GM18520 (cell line): ENCODE measurements at regions not wholly inside any gene's neighbourhood (a gene's known extent, or its start where the extent isn't known, plus 50 kb on each side); places are given as distances from the start of the nearest gene placed in this dataset.
"Not testable (repeated sequence)": the region's sequence is repeated elsewhere in the genome, so short reads cannot be mapped to it uniquely, and the experiment has no call there.

ENCODE experiments used
- ATAC-seq: cut with Tn5 transposase; IDR thresholded peaks from one replicate; pipeline ENCODE4 v1.9.1; 2021; ENCODE audit not compliant: unreplicated experiment

DNA sequence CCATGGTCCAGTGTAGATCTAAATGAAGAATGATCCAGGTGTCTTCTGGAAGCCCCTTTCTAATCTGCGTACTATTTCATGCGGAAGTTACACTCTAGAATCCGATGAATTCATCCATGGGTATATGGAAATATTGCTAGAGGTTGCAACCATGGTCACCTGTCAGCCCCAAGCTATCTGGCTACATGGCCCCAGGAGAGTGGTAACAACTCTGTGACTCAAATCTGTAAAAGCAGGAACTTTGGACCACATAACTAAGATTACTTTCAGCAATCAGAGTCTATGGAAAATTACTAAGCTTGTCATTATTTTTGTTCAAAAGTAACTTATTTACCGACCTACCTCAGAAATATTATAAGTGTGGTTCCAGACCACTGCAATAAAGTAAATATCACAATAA lies 150.6 kb upstream of the MED14 start:
- ATAC-seq = no peak

DNA sequence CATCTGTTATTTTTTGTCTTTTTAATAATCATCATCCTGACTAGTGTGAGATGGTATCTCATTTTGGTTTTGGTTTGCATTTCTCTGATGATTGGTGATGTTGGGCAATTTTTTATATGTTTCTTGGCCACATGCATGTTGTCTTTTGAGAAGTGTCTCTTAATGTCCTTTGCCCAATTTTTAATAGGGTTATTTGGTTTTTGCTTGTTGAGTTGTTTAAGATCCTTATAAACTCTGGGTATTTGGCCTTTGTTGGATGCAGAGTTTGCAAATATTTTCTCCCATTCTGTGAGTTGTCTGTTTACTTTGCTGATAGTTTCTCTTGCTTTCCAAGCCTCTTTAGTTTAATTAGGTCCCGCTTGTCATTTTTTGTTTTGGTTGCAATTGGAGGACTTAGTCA lies 152.1 kb upstream of the MED14 start:
- ATAC-seq = no peak

DNA sequence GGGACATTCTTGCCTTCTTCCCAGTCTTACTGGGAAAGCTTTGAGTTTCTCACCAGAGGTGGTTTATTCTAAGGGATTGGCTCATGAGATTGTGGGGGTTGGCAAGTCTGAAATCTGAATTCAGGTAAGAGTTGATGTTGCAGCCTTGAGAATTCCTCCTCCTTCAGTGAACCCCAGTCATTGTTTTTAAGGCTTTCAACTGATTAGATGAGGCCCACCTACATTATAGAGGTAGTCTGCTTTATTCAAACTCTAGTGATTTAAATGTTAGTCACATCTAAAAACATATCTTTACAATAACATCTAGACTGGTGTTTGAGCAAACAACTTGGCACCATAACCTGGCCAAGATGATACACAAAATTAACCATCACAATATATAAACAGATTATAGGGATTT lies 156.5 kb upstream of the MED14 start:
- ATAC-seq = no peak

DNA sequence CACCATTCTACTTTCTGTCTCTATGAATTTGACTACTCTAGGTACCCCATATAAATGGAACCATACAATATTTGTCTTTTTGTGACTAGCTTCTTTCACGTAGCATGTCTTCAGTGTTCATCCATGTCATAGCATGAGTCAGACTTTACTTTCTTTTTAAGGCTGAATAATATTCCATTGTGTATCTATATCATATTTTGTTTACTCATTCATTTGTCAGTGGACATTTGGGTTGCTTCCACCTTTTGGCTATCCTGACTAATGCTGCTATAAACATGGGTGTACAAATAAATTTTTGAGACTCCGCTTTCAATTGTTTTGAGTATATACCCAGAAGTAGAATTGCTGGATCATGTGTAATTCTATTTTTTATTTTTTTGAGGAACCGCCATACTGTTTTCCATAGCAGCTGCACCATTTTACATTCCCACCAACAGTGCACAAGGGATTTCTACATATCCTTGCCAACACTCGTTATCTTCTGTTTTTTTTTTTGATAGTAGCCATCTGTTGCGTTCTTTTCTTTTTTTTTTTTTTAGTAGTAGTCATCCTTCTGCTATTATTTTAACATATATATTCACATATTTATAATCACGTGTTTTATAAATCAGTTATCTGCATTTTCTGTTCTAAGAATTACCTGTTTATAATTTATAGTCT lies 158.0 kb upstream of the MED14 start:
- ATAC-seq = no peak

DNA sequence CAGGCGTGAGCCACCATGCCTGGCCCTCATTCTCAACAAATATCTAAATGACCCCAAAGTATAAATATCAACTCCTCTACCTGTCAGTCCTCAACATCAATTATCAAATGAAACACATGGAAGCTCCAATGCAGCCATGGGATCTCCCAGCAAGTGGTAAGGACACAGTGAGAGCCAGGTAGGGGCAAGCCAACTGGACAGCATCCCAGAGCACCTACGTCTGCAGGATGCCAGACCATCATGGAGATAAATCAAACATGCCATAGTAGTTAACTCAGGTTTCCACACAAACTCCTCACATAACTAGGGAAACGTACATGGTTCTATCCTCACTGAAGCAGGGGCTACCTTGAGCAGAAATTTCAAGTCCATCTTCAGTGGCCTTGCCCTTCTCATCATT lies 159.9 kb upstream of the MED14 start:
- ATAC-seq = no peak

DNA sequence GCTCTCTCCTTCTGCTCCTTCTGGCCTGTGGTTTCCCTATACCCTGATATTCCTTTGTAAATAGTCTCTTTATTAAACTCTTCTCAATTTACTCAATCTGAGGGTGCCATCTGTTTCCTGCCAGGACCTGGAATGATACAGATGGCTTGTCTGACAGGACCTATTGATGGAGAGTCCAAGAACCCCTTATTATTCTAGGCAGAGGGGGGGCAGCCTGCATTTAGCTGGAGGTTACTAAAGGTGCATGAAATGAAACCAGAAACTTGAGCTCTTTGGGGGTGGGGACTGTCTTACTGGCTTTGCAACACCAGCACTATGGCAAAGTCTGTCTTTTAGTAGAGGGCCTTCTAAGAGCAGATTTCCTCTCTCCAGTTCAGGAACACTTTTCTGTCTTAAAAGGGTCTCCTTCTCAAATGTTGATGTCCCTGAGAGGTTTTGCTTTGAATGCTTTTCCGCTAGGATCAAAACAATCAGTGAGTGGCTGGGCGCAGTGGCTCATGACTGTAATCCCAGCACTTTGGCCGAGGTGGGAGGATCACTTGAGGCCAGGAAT lies 162.5 kb upstream of the MED14 start:
- ATAC-seq = no peak

DNA sequence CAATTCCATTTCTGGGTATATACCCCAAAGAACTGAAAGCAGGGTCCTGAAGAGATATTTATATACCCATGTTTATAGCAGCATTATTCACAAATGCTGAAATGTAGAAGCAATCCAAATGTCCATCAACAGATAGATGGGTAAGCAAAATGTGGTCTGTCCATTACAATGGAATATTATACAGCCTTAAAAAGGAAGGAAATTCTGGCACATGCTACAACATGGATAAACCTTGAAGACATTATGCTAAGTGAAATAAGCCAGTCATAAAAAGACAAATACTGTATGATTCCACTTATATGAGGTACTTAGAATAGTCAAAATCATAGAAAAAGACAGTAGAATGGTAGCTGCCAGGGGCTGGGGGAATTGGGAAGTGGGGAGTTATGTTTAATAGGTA lies 169.4 kb upstream of the MED14 start:
- ATAC-seq = not testable (repeated sequence)

DNA sequence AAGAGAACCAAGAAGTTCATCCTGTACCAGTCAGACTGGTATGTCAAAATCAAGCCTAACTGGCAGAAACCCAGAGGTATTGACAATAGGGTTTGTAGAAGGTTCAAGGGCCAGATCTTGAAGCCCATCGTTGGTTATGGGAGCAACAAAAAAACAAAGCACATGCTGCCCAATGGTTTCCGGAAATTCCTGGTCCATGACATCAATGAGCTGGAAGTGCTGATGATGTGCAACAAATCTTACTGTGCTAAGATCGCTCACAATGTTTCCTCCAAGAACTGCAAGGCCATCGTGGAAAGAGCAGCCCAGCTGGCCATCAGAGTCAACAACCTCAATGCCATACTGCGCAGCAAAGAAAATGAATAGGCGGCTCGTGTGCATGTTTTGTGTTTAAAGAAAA lies 172.7 kb upstream of the MED14 start:
- ATAC-seq = no peak

DNA sequence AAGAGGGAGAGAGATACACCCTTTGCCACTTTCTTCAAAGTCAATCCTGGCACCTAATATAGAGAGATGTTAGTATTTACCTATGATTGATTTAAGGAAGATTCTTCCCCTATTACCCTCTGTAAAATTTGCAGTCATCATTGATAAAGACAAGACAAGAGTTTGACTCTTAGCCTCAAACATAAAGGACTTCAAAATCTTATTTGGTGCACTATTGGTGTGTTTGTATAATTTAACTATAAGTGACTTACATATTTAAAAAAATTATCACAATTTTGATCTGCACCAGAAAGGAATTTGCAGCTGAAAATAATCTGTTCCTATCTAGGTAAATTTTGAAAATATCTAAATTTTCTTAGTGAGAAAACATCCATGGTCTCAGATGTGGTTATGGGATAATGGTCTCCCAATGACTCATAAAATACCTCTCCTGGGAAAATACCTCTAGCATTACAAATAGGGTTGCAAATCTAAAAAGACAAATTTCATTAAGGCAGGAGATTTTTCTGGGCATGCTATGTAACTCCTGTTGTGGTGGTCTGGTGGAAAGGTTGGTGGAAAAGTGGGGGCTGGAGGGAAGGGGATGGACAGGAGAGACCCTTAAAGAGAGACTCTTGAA lies 173.6 kb upstream of the MED14 start:
- ATAC-seq = no peak

DNA sequence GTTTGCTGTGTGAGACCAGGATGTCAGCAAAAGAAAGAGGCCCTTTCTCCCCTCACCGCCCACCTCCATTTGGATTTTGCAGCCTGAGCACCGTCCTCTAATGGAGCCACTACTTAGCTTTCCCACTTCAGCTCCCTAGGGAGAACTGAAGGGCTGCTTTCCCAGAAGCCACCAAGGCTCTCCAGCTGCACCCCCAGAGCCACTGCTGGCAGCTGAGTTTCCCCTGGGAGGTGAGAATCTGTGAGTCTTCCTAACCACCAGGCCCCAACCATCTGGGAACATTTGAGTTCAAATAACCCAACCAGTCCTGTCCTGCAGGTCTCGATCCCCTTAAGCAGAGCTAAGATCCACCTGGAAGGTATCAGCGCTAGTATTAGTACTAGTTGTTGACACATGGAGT lies 173.1 kb upstream of the USP9X start:
- no peak for ATAC-seq

DNA sequence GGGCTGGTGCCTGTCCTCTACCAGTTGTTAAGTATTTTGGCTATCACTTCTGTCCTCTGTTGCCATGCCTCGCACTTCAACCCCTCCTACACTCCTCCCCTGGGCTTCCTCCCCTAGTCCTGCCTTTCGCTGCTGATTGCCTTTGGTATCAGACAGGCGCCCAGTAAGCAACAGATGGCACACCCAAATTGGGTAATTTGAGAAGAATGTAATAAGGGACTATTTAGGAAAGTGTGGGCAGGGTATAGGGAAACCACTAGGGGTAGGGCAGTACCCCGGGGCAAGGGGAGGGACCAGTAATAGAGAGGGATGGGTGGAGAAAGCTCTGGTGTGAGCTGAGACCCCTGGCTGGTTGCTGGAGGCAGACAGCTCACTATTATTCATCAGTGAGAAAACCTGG lies 172.7 kb upstream of the USP9X start:
- ATAC-seq = no peak

DNA sequence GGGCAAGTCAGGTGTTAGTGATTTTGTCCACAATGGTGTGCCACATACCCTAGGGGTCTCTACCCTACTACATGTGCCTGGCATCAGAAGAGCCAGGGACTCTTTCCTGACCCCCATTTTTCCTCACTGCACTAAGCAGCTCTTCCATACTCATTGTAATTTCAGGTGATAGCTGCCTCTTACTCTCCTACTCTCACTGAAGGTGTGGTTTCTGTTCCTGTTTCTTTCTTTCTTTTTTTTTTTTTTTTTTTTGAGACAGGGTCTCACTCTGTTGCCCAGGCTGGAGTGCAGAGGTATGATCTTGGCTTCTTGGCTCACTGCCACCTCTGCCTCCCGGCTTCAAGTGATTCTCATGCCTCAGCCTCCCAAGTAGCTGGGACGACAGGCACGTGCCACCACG lies 164.9 kb upstream of the USP9X start:
- ATAC-seq = no peak

DNA sequence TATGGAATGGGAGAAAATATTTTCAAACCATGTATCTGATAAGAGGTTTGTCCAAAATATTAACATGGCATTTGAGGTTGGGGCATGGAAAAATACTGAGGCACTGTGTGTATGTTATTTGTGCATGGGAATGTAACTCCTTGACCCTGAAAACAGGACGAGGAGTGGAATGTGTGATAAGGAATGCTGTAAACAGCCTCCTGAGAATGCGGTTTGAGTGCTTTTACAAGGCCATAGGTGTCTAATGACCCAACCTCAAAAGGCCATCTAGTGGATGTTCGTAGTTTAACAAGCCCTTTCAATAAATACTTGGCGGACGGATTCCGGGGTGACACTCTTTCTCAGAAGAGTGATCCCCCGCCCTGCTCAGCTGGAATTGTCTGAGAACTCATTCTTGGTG lies 162.9 kb upstream of the USP9X start:
- no peak for ATAC-seq

DNA sequence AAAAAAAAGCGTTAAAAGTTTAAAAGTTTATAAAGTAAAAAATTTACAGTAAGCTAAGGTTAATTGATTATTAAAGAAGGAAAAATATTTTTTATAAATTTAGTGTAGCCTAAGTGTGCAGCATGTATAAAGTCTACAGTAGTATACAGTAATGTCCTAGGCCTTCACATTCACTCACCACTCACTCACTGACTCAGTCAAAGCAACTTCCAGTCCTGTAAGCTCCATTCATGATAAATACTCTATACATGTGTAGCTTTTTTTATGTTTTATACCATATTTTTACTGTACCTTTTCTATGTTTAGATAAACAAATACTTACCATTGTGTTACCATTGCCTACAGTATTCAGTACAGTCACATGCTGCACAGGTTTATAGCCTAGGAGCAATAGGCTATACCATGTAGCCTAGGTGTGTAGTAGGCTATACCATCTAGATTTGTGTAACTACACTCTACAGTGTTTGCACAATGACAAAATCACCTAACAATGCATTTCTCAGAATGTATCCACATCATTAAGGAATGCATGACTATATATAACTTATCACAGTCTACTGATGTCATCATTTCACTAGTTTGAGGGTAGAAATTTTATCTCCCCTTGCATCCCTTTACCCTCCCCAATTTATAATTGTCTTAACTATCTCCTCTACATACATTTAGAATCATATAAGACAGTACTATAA lies 158.4 kb upstream of the USP9X start:
- ATAC-seq = not testable (repeated sequence)

DNA sequence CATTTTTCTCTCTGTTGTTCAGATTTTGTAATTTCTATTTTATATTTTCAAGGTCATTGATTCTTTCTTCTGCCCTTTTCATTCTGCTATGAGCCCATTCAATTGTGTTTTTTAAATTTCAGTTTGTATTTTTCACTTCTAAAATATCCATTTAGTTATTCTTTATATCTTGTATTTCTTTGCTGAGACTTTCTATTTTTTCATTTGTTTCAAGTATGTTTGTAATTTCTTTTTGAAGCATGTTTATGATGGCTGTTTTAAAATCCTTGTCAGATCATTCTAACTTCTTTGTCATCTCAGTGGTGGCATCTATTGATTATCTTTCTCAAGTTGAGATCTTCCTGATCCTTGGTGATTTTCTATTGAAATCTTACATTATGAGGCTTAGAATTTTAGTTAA lies 157.2 kb upstream of the USP9X start:
- no peak for ATAC-seq

DNA sequence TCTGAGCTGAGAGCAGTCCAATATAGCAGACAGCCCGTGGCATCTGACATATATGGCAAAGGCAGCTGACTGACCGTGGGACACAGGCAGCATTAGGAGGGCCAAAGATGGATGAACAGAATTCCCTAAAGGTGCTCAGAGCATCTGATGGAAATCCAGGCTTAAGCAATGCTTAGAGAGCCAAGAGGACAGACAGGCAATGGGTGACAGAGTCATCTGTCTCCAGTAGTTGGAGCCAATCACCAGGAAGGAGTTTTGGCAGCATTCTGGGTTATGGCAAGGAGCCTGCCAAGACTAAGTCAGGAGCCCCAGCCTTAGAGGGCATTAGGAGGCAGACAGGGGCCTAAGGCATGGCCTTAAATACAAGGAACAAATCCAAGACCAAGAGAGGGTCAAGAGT lies 153.3 kb upstream of the USP9X start:
- ATAC-seq = no peak

DNA sequence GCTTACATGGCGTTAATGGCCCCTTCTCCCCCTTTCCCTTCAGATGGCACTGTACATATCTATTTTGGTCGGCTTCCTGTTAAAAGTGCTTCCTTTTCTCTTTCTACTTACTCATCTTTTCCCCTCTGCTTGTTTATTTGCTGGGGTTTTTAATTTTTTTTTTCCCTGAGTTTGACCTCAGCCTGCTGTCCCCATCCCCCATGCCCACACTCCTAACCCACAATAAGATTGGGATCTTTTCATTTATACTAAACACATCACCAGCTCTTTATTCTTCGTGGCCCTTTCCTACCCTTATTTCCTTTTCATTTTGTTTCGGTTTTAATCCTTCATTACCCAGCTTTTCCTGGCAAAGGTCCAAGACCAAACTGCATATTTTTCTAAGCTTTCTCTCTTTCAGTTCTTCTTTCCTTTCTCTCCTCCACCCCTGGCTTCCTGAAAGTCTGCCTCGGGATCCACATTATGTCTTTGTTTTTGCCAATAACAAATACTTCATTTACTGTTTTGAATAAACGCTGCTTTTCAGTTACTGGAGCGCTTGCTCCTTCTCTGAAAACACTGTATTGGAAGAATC lies 152.0 kb upstream of the USP9X start:
- ATAC-seq = no peak

DNA sequence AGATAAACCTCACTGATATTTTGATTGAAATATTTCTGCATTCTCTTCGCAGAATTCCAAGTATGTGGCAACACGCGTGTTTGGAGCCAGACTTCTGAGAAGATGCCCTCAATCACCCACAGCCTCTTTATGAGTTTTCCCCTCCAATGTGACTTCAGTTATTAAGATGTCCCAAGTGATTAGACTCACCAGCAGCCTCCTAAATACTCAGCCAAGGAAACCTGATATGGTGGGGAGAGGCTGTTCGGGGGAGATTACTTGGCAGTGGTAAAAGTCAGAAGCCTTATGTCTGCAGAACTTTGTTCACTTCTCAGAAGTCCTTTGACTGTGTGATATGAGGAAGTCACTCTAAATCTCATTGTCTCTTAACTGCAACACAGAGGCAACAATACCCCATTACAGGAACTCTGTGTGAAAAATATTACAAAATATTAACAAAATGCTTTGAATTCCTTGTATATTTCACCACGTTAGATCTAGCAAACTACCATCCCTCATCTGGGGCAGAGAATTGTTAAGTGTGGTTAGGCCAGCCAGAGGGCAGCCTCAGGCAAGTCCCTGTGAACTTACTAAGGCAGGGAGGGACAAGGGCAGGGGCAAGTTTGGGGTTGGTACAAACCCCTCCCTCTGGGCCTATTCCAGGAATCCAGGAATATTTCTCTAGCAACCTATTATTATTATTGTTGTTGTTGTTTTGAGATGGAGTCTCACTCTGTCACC lies 151.4 kb upstream of the USP9X start:
- no peak for ATAC-seq

DNA sequence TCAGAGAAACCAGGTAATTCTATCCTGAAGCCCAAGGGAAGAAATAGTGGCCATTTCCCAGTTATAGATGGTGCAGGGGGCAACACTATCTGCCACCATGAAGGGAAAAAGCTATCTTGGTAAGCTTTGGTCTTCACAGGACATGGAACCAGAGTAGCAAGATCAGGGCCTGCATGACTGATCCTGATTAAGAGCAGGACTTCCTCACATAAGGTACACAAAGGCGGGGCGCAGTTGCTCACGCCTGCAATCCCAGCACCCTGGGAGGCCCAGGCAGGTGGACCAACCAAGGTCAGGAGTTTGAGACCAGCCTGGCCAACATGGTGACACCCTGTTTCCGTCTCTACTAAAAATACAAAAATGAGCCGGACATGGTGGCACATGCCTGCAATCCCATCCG lies 148.4 kb upstream of the USP9X start:
- no peak for ATAC-seq

DNA sequence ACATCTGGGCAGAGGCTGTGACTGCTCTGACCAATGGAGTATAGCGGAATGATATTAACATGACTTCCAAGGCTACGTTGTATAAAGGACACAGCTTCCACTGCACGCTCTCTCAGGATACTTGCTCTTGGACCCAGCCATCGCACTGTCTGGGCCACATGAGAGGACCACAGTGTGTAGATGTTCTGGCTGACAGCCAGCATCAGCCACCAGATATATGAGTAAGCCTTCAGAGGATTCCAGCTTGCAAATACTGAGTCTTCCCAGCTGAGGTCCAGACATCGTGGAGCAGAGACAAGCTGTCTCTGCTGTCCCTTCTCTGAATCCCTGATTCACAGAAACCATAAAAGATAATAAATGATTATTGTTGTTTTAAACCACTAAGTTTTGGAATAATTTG lies 146.8 kb upstream of the USP9X start:
- ATAC-seq = no peak

DNA sequence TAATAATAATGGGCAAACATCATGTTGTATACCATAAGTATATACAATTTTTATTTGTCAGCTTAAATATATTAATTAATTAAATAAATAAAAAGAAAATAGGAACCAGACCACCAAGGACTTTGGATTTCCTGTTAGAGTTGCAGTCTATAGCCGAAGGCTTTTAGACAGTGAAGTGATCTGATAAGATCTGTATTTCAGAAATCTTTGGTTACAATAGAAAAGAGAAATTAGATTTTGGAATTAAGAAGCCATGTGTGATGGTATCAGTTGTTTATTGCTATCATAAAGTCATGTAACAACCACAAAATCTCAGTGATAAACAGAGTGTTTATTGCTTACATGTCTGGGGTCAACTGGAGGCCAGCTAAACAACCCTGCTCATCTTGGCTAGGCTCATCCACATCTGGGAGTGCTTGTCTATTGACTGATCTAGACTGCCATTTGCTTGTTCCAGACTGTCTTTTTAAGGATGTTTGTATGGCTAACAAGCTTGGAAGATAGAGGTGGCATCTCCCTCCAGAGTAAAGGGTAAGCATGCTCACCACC lies 142.1 kb upstream of the USP9X start:
- no peak for ATAC-seq
